M059J (cell line): ENCODE measurements at regions not wholly inside any gene's neighbourhood (a gene's known extent, or its start where the extent isn't known, plus 50 kb on each side); places are given as distances from the start of the nearest gene placed in this dataset.

ENCODE experiments used
- DNase-seq: peaks from one replicate; pipeline ENCODE4 v3.0.0-alpha.2; 2012; ENCODE audit warnings: low read depth

- no peak for DNase-seq
Observed at GRCh38 chr1:163744301-163744887, 422.6 kb downstream of the NUF2 start.

- no peak for DNase-seq
Observed at GRCh38 chr1:163745204-163745603, 423.4 kb downstream of the NUF2 start.

- no peak for DNase-seq
Observed at GRCh38 chr1:163747261-163747660, 425.5 kb downstream of the NUF2 start.

GRCh38 chr1:163747855-163748254 is 426.1 kb downstream of the NUF2 start:
- DNase-seq = no peak

- DNase-seq = peak; percentile 26
Observed at GRCh38 chr1:163758977-163759670, 437.4 kb downstream of the NUF2 start.

- no peak for DNase-seq
Observed at GRCh38 chr1:163761898-163762297, 440.1 kb downstream of the NUF2 start.

- DNase-seq = no peak
Observed at GRCh38 chr1:163766257-163766918, 444.6 kb downstream of the NUF2 start.

- no peak for DNase-seq
Observed at GRCh38 chr1:163768576-163768975, 446.8 kb downstream of the NUF2 start.

GRCh38 chr1:163770265-163770664 is 448.5 kb downstream of the NUF2 start:
- no peak for DNase-seq

GRCh38 chr1:163771637-163772036 is 449.9 kb downstream of the NUF2 start:
- DNase-seq = no peak

GRCh38 chr1:163772246-163772645 is 450.5 kb downstream of the NUF2 start:
- DNase-seq = no peak

- no peak for DNase-seq
Observed at GRCh38 chr1:163773396-163773795, 451.6 kb downstream of the NUF2 start.

- DNase-seq = no peak
Observed at GRCh38 chr1:163774401-163774945, 452.7 kb downstream of the NUF2 start.

- DNase-seq = no peak
Observed at GRCh38 chr1:163774978-163775620, 453.3 kb downstream of the NUF2 start.

- DNase-seq = no peak
Observed at GRCh38 chr1:163777205-163777604, 455.5 kb downstream of the NUF2 start.

GRCh38 chr1:163781146-163781545 is 459.4 kb downstream of the NUF2 start:
- no peak for DNase-seq

- no peak for DNase-seq
Observed at GRCh38 chr1:163785868-163786405, 464.2 kb downstream of the NUF2 start.

GRCh38 chr1:163789911-163790310 is 468.2 kb downstream of the NUF2 start:
- no peak for DNase-seq

GRCh38 chr1:163794551-163794950 is 472.8 kb downstream of the NUF2 start:
- no peak for DNase-seq

GRCh38 chr1:163796394-163796821 is 474.7 kb downstream of the NUF2 start:
- DNase-seq = peak; percentile 2

GRCh38 chr1:163797816-163798215 is 476.1 kb downstream of the NUF2 start:
- DNase-seq = no peak

- DNase-seq = no peak
Observed at GRCh38 chr1:163799190-163799805, 477.5 kb downstream of the NUF2 start.
